H1 (cell line): ENCODE measurements at regions not wholly inside any gene's neighbourhood (a gene's known extent, or its start where the extent isn't known, plus 50 kb on each side); places are given as distances from the start of the nearest gene placed in this dataset.

Source experiments
- CTCF ChIA-PET: fragments of 300-600 bp; sonication (Branson Sonifier 250); formaldehyde crosslinking; loops from one replicate; lab custom pipeline; 2021; ENCODE audit not compliant: partially characterized antibody; lab: Charles Lee
- POLR2A ChIA-PET: fragments of 300-600 bp; sonication (Branson Sonifier 250); formaldehyde crosslinking; loops from one replicate; lab custom pipeline; 2021; ENCODE audit warnings: inconsistent platforms; ENCODE audit not compliant: partially characterized antibody; lab: Charles Lee
- DNase-seq, 2 experiments: peaks; one replicate each; pipeline versions ENCODE4 v3.0.0 to v3.0.0-alpha.2; 2010 to 2022; ENCODE audit warnings: low spot score in 2 of 2, low read depth in 1 of 2, mixed read lengths in 1 of 2
- FAIRE-seq: peaks from 2 replicates; lab custom pipeline; 2011; peaks lifted over from hg19 to GRCh38; lab: Jason Lieb, UNC
- H2AFZ ChIP-seq: 2 replicates; pipeline ENCODE4 v1.8.1; 2012; ENCODE audit warnings: low read length, inconsistent platforms
- H2AK5ac ChIP-seq: 2 replicates; pipeline ENCODE4 v1.6.1; 2013; ENCODE audit warnings: low read depth, low read length
- H2BK120ac ChIP-seq: replicated peaks from 2 replicates; pipeline ENCODE3; 2013; ENCODE audit warnings: low read depth, low read length, inconsistent platforms
- H2BK12ac ChIP-seq: 2 replicates; pipeline ENCODE4 v1.6.1; 2013; ENCODE audit warnings: low read depth, low read length
- H2BK15ac ChIP-seq: 2 replicates; pipeline ENCODE4 v1.6.1; 2013; ENCODE audit warnings: low read length
- H2BK20ac ChIP-seq: 2 replicates; pipeline ENCODE4 v1.6.1; 2013; ENCODE audit warnings: low read length
- H2BK5ac ChIP-seq: 2 replicates; pipeline ENCODE4 v1.6.1; 2013; ENCODE audit warnings: low read depth, low read length
- H3K14ac ChIP-seq: 2 replicates; pipeline ENCODE4 v1.6.1; 2013; ENCODE audit warnings: inconsistent platforms; ENCODE audit not compliant: insufficient read length
- H3K18ac ChIP-seq: 2 replicates; pipeline ENCODE4 v1.6.1; 2013; ENCODE audit warnings: low read length; ENCODE audit errors: extremely low read depth
- H3K23ac ChIP-seq: 2 replicates; pipeline ENCODE4 v1.6.1; 2013; ENCODE audit warnings: inconsistent platforms; ENCODE audit not compliant: insufficient read length
- H3K23me2 ChIP-seq: 2 replicates; pipeline ENCODE4 v1.6.1; 2013; ENCODE audit warnings: low read depth, low read length
- H3K27ac ChIP-seq: 2 replicates; pipeline ENCODE4 v1.6.1; 2011; ENCODE audit warnings: low read depth, low read length, inconsistent platforms
- H3K27me3 ChIP-seq, 4 experiments: replicated peaks in 1 of 4; 1 replicate in 1 of 4; 2 replicates in 3 of 4; pipeline versions ENCODE4 v1.6.1 to v1.8.1; 2011 to 2013; ENCODE audit warnings: low read length in 3 of 4, mild to moderate bottlenecking in 3 of 4, inconsistent platforms in 2 of 4, mixed read lengths in 2 of 4, moderate library complexity in 1 of 4; ENCODE audit not compliant: control insufficient read depth in 3 of 4, insufficient read depth in 3 of 4; ENCODE audit errors: extremely low read depth in 1 of 4
- H3K36me3 ChIP-seq, 4 experiments: 2 replicates each; pipeline versions ENCODE4 v1.6.1 to v1.8.1; 2011 to 2013; ENCODE audit warnings: mild to moderate bottlenecking in 4 of 4, low read length in 3 of 4, moderate library complexity in 2 of 4, control low read depth in 1 of 4, inconsistent platforms in 1 of 4; ENCODE audit not compliant: insufficient read depth in 4 of 4, control insufficient read depth in 2 of 4
- H3K4ac ChIP-seq: replicated peaks from 2 replicates; pipeline ENCODE3; 2013; ENCODE audit warnings: low read length, low read depth, mixed read lengths, inconsistent platforms; ENCODE audit not compliant: insufficient read length
- H3K4me1 ChIP-seq, 4 experiments: replicated peaks in 1 of 4; 1 replicate in 1 of 4; 2 replicates in 3 of 4; pipeline versions ENCODE4 v1.6.1 to v1.8.1; 2011 to 2013; ENCODE audit warnings: low read length in 3 of 4, inconsistent platforms in 2 of 4, mixed read lengths in 1 of 4; ENCODE audit not compliant: insufficient read depth in 4 of 4, control insufficient read depth in 3 of 4
- H3K4me2 ChIP-seq, 2 experiments: 2 replicates each; pipeline versions ENCODE4 v1.6.1 to v1.8.1; 2011 to 2013; ENCODE audit warnings: low read depth in 2 of 2, low read length in 2 of 2, control low read depth in 1 of 2, inconsistent platforms in 1 of 2, mild to moderate bottlenecking in 1 of 2; ENCODE audit not compliant: insufficient read depth in 1 of 2
- H3K4me3 ChIP-seq, 4 experiments: fragments of 200-600, 300-600 bp in 1 of 4; sonication (generic), shearing (Covaris generic), sonication (Bioruptor Twin) in 1 of 4; 2 replicates each; pipeline versions ENCODE4 v1.5.1 to v1.8.1; 2011 to 2016; ENCODE audit warnings: low read length in 4 of 4, low read depth in 3 of 4, control low read depth in 2 of 4, inconsistent platforms in 2 of 4, mild to moderate bottlenecking in 2 of 4, mixed read lengths in 1 of 4, moderate library complexity in 1 of 4; ENCODE audit not compliant: insufficient read depth in 2 of 4; ENCODE audit errors: extremely low read depth in 1 of 4
- H3K56ac ChIP-seq: replicated peaks from 2 replicates; pipeline ENCODE3; 2013; ENCODE audit warnings: low read depth, mild to moderate bottlenecking, mixed read lengths, low read length, inconsistent platforms; ENCODE audit not compliant: insufficient read length
- H3K79me1 ChIP-seq: 2 replicates; pipeline ENCODE4 v1.6.1; 2013; ENCODE audit warnings: low read depth, low read length, control low read depth
- H3K79me2 ChIP-seq, 2 experiments: 2 replicates each; pipeline versions ENCODE4 v1.6.1 to v1.8.1; 2012 to 2013; ENCODE audit warnings: low read length in 2 of 2, mild to moderate bottlenecking in 2 of 2, inconsistent platforms in 1 of 2; ENCODE audit not compliant: insufficient read depth in 2 of 2, control insufficient read depth in 1 of 2
- H3K9ac ChIP-seq, 4 experiments: replicated peaks in 1 of 4; 1 replicate in 1 of 4; 2 replicates in 3 of 4; pipeline versions ENCODE4 v1.6.1 to v1.8.1; 2011 to 2013; ENCODE audit warnings: low read depth in 3 of 4, low read length in 3 of 4, control low read depth in 2 of 4, mild to moderate bottlenecking in 2 of 4, moderate library complexity in 2 of 4, inconsistent platforms in 1 of 4; ENCODE audit errors: extremely low read depth in 1 of 4
- H3K9me3 ChIP-seq, 2 experiments: 2 replicates each; pipeline versions ENCODE4 v1.6.1 to v1.8.1; 2012 to 2013; ENCODE audit warnings: mild to moderate bottlenecking in 2 of 2, moderate library complexity in 2 of 2, control low read depth in 1 of 2, inconsistent platforms in 1 of 2, low read depth in 1 of 2, low read length in 1 of 2, mixed read lengths in 1 of 2; ENCODE audit not compliant: insufficient read depth in 2 of 2
- H4K20me1 ChIP-seq, 2 experiments: replicated peaks in 1 of 2; 2 replicates each; pipeline versions ENCODE3 to v1.8.1; 2011 to 2013; ENCODE audit warnings: inconsistent platforms in 2 of 2, low read length in 2 of 2, mild to moderate bottlenecking in 1 of 2; ENCODE audit not compliant: insufficient read depth in 2 of 2, control insufficient read depth in 1 of 2
- H4K5ac ChIP-seq: 2 replicates; pipeline ENCODE4 v1.6.1; 2013; ENCODE audit warnings: low read length, low read depth, mixed read lengths, inconsistent platforms; ENCODE audit not compliant: insufficient read length
- H4K8ac ChIP-seq: 2 replicates; pipeline ENCODE4 v1.8.0; 2013; ENCODE audit warnings: mild to moderate bottlenecking, moderate library complexity, low read length, inconsistent platforms; ENCODE audit not compliant: insufficient read depth; ENCODE audit errors: extremely low read depth
- H4K91ac ChIP-seq: replicated peaks from 2 replicates; pipeline ENCODE3; 2013; ENCODE audit warnings: low read length, mixed read lengths, inconsistent platforms; ENCODE audit not compliant: insufficient read length
- ATF2 ChIP-seq: IDR thresholded peaks from 2 replicates; pipeline ENCODE4 v1.6.1; 2012; ENCODE audit warnings: low read length, inconsistent platforms
- BRCA1 ChIP-seq: IDR thresholded peaks from 2 replicates; pipeline ENCODE4 v1.6.1; 2012; ENCODE audit warnings: low read depth, low read length, improper control_type of control experiment
- E2F6 ChIP-seq: IDR thresholded peaks from 2 replicates; pipeline ENCODE4 v1.6.1; 2012; ENCODE audit warnings: inconsistent platforms
- HDAC2 ChIP-seq, 2 experiments: fragments of 300-600 bp in 1 of 2; sonication (generic) in 1 of 2; IDR thresholded peaks; 2 replicates each; pipeline ENCODE4 v1.6.1; 2011 to 2012; ENCODE audit warnings: low read depth in 2 of 2, low read length in 2 of 2, mild to moderate bottlenecking in 2 of 2, moderate library complexity in 2 of 2, borderline replicate concordance in 1 of 2, inconsistent platforms in 1 of 2
- MAFK ChIP-seq: IDR thresholded peaks from 2 replicates; pipeline ENCODE4 v1.6.1; 2012; ENCODE audit warnings: low read depth, mild to moderate bottlenecking, improper control_type of control experiment, low read length
- RAD21 ChIP-seq, 2 experiments: IDR thresholded peaks in 1 of 2; conservative IDR thresholded peaks in 1 of 2; 2 replicates each; pipeline ENCODE4 v1.6.1; 2011; ENCODE audit warnings: low read depth in 2 of 2, low read length in 2 of 2, improper control_type of control experiment in 1 of 2, inconsistent platforms in 1 of 2, mild to moderate bottlenecking in 1 of 2, moderate library complexity in 1 of 2
- USF2 ChIP-seq: IDR thresholded peaks from 2 replicates; pipeline ENCODE4 v1.6.1; 2011; ENCODE audit warnings: low read length, improper control_type of control experiment
- ZNF274 ChIP-seq: IDR thresholded peaks from 2 replicates; pipeline ENCODE4 v1.7.0; 2012; ENCODE audit warnings: low read length, borderline replicate concordance; ENCODE audit errors: extremely low read depth
- WGBS, 2 experiments: shearing (Covaris generic) in 1 of 2; methylation state at CpG; one replicate each; pipeline versions ENCODE4 v1.1.6 to v1.1.7; 2013 to 2015; ENCODE audit warnings: low lambda C conversion rate in 2 of 2, mixed read lengths in 2 of 2, inconsistent platforms in 1 of 2, low coverage in 1 of 2, missing lambda C conversion rate in 1 of 2; ENCODE audit not compliant: insufficient replicate concordance in 2 of 2, insufficient coverage in 1 of 2, insufficient read length in 1 of 2; ENCODE audit errors: extremely low coverage in 1 of 2, missing lambda C conversion rate in 1 of 2; 5-methylcytosine and 5-hydroxymethylcytosine counted together

- Histone ChIP-seq H3K4me1 (peaks cover 17 to 32% (median 29%) of the 10 kb centered on the region in 4 experiments), H3K18ac (peak overlapping the region; percentile 88), H4K8ac (peak overlapping the region; percentile 76; the same call in 1 of the 2 replicates), H3K23me2 (no peaks in the 10 kb centered on the region), H3K27me3 (no peaks in the 10 kb centered on the region), H4K91ac (peak overlapping the region; percentile 3), H4K5ac (no peak overlapping the region), H2AK5ac (no peak overlapping the region), H2BK20ac (peak overlapping the region; percentile 92), H2AFZ (no peak overlapping the region), H3K79me2 (no peaks in the 10 kb centered on the region), H3K56ac (no peak overlapping the region), H3K9me3 (no peaks in the 10 kb centered on the region), H3K27ac (no peak overlapping the region), H3K4me3 (no peak overlapping the region; a peak in 1 of 8 replicates), H3K23ac (no peak overlapping the region), H3K79me1 (no peaks in the 10 kb centered on the region), H3K36me3 (no peaks in the 10 kb centered on the region), H2BK12ac (peak overlapping the region; percentile 84), H2BK5ac (peak overlapping the region; percentile 87), H2BK15ac (peak overlapping the region; percentile 18; the same call in 1 of the 2 replicates), H3K14ac (no peak overlapping the region), H4K20me1 (no peaks in the 10 kb centered on the region)
- POLR2A ChIA-PET = interaction anchor here (1.0 to 1.4 kb wide), 2 partner anchors 9 to 24 kb away, joined by 3 read pairs; no protein-coding TSS in a partner anchor
- FAIRE-seq = no peak
- WGBS, 2 experiments = 86% methylated on average over 5 of the region's 5 CpGs; no CpG with 5 or more reads in 1 of the 2 experiments
- TF ChIP-seq USF2 (no peak), E2F6 (no peak), ZNF274 (no peak), ATF2 (no peak), BRCA1 (no peak), HDAC2 (IDR thresholded peaks at IDR 0.05; ENCODE audit: borderline replicate concordance in 1 of 2, low read depth in 2 of 2, low read length in 2 of 2) (no peak), MAFK (no peak), RAD21 (IDR thresholded peaks at IDR 0.05 in 1 of 2, conservative IDR thresholded peaks at IDR 0.05 in 1 of 2; ENCODE audit: low read depth in 2 of 2, low read length in 2 of 2) (no peak)
- TF ChIP-seq, all 59 proteins: peak for 0
- no peak for DNase-seq
- peak overlapping the region; percentile 37 for H2BK120ac ChIP-seq
- peak overlapping the region in 1 of 2 experiments; percentile 80; a peak in 2 of 4 replicates for H3K4me2 ChIP-seq
- H3K4ac ChIP-seq = no peak overlapping the region
- CTCF ChIA-PET = interaction anchor here (0.7 to 2.2 kb wide), 9 partner anchors 10 to 205 kb away, joined by 3 to 10 read pairs (median 4); partner anchors contain the start of gene TTF2
- no peak overlapping the region for H3K9ac ChIP-seq
Measured at GRCh38 chr1:116855191-116855619, 54.5 kb upstream of the PTGFRN start.
